GM19035 (cell line): ENCODE measurements at regions not wholly inside any gene's neighbourhood (a gene's known extent, or its start where the extent isn't known, plus 50 kb on each side); places are given as distances from the start of the nearest gene placed in this dataset.
"Not testable (repeated sequence)": the region's sequence is repeated elsewhere in the genome, so short reads cannot be mapped to it uniquely, and the experiment has no call there.

ENCODE experiments used
- ATAC-seq: cut with Tn5 transposase; IDR thresholded peaks from one replicate; pipeline ENCODE4 v1.9.1; 2021; ENCODE audit not compliant: unreplicated experiment

- ATAC-seq: no peak
These were observed 51.1 kb upstream of the NUDT6 start for GRCh38 chr4:122973465-122973864.

GRCh38 chr4:122976111-122976510 lies 53.7 kb upstream of the NUDT6 start:
- ATAC-seq: no peak

- ATAC-seq: no peak
These were observed 54.7 kb upstream of the NUDT6 start for GRCh38 chr4:122977103-122977502.

- ATAC-seq: no peak
These were observed 55.7 kb upstream of the NUDT6 start for GRCh38 chr4:122978109-122978508.

GRCh38 chr4:122978789-122979188 lies 56.4 kb upstream of the NUDT6 start:
- no peak for ATAC-seq

- no peak for ATAC-seq
These were observed 58.5 kb upstream of the NUDT6 start for GRCh38 chr4:122980860-122981259.

- no peak for ATAC-seq
These were observed 66.3 kb upstream of the NUDT6 start for GRCh38 chr4:122988696-122989095.

GRCh38 chr4:122990891-122991290 lies 68.5 kb upstream of the NUDT6 start:
- ATAC-seq: no peak

- no peak for ATAC-seq
These were observed 69.7 kb upstream of the NUDT6 start for GRCh38 chr4:122992057-122992456.

GRCh38 chr4:122992641-122993040 lies 70.2 kb upstream of the NUDT6 start:
- ATAC-seq: no peak

- ATAC-seq: no peak
These were observed 74.0 kb upstream of the NUDT6 start for GRCh38 chr4:122996350-122996749.

- ATAC-seq: no peak
These were observed 75.2 kb upstream of the NUDT6 start for GRCh38 chr4:122997463-122998101.

- ATAC-seq: not testable (repeated sequence)
These were observed 81.7 kb upstream of the NUDT6 start for GRCh38 chr4:123004079-123004478.

- ATAC-seq: not testable (repeated sequence)
These were observed 82.7 kb upstream of the NUDT6 start for GRCh38 chr4:123005126-123005525.

- ATAC-seq: no peak
These were observed 85.3 kb upstream of the NUDT6 start for GRCh38 chr4:123007679-123008078.

GRCh38 chr4:123012416-123012815 lies 90.0 kb upstream of the NUDT6 start:
- ATAC-seq: not testable (repeated sequence)

GRCh38 chr4:123014038-123014437 lies 91.6 kb upstream of the NUDT6 start:
- no peak for ATAC-seq

- no peak for ATAC-seq
These were observed 94.7 kb upstream of the NUDT6 start for GRCh38 chr4:123017078-123017477.

- ATAC-seq: no peak
These were observed 95.4 kb upstream of the NUDT6 start for GRCh38 chr4:123017636-123018395.

- no peak for ATAC-seq
These were observed 96.0 kb upstream of the NUDT6 start for GRCh38 chr4:123018396-123018775.

GRCh38 chr4:123020285-123020684 lies 97.9 kb upstream of the NUDT6 start:
- ATAC-seq: no peak

- ATAC-seq: no peak
These were observed 101.2 kb upstream of the NUDT6 start for GRCh38 chr4:123023647-123024046.

GRCh38 chr4:123024710-123025109 lies 102.3 kb upstream of the NUDT6 start:
- ATAC-seq: no peak
